IMR-90 (cell line): ENCODE measurements at regions not wholly inside any gene's neighbourhood (a gene's known extent, or its start where the extent isn't known, plus 50 kb on each side); places are given as distances from the start of the nearest gene placed in this dataset.

Experiments used
- ATAC-seq: fragments of 200-7000 bp; cut with Tn5 transposase; 2 replicates; pipeline ENCODE4 v1.9.1; 2020; ENCODE audit warnings: low read depth, mild to moderate bottlenecking, moderate library complexity
- BruUV-seq: library from RNA; stranded (reverse); fragments of 400-500 nt; replicated peaks from 2 replicates; lab custom pipeline; 2021; lab: Mats Ljungman, UMichigan
- CTCF ChIA-PET: fragments of 300-600 bp; formaldehyde crosslinking; extraction: SDS; loops from one replicate; lab custom pipeline; 2021; ENCODE audit warnings: antibody characterized with exemption; lab: Yijun Ruan, JAX
- POLR2A ChIA-PET: fragments of 300-600 bp; sonication (Branson Sonifier 250); formaldehyde crosslinking; loops from one replicate; lab custom pipeline; 2022; ENCODE audit warnings: antibody characterized with exemption; ENCODE audit not compliant: unreplicated experiment; lab: Charles Lee
- DNase-seq: peaks from one replicate; pipeline ENCODE4 v3.0.0; 2013
- H2AFZ ChIP-seq: replicated peaks from 2 replicates; pipeline ENCODE3; 2013; ENCODE audit warnings: low read length, mild to moderate bottlenecking; ENCODE audit not compliant: poor library complexity
- H2AK5ac ChIP-seq: 2 replicates; pipeline ENCODE4 v1.6.1; 2013; ENCODE audit warnings: low read depth, low read length, inconsistent platforms
- H2AK9ac ChIP-seq: replicated peaks from 2 replicates; pipeline ENCODE3; 2013; ENCODE audit warnings: mild to moderate bottlenecking, low read depth, low read length, moderate library complexity; ENCODE audit not compliant: poor library complexity
- H2BK120ac ChIP-seq: 2 replicates; pipeline ENCODE4 v1.6.1; 2013; ENCODE audit warnings: low read depth, low read length, inconsistent platforms
- H2BK15ac ChIP-seq: 3 replicates; pipeline ENCODE4 v1.6.1; 2013; ENCODE audit warnings: low read depth, low read length, inconsistent platforms
- H2BK20ac ChIP-seq: 2 replicates; pipeline ENCODE4 v1.6.1; 2013; ENCODE audit warnings: low read depth, mild to moderate bottlenecking, inconsistent platforms, low read length, moderate library complexity
- H2BK5ac ChIP-seq: 2 replicates; pipeline ENCODE4 v1.6.1; 2013; ENCODE audit warnings: mild to moderate bottlenecking, low read depth, low read length, inconsistent platforms; ENCODE audit not compliant: poor library complexity, severe bottlenecking
- H3K14ac ChIP-seq: replicated peaks from 2 replicates; pipeline ENCODE4 v1.6.1; 2013; ENCODE audit warnings: low read depth, low read length, inconsistent platforms
- H3K18ac ChIP-seq: 2 replicates; pipeline ENCODE4 v1.6.1; 2013; ENCODE audit warnings: low read depth, low read length, control low read depth
- H3K23ac ChIP-seq: 2 replicates; pipeline ENCODE4 v1.6.1; 2013; ENCODE audit warnings: low read depth, low read length, inconsistent platforms
- H3K27ac ChIP-seq: 2 replicates; pipeline ENCODE4 v1.5.1; 2013; ENCODE audit warnings: mild to moderate bottlenecking, control low read depth, low read length; ENCODE audit not compliant: insufficient read depth
- H3K27me3 ChIP-seq: 2 replicates; pipeline ENCODE4 v1.6.1; 2013; ENCODE audit warnings: low read length; ENCODE audit not compliant: control insufficient read depth, insufficient read depth
- H3K36me3 ChIP-seq: 2 replicates; pipeline ENCODE4 v1.6.1; 2013; ENCODE audit warnings: low read length, mixed read lengths; ENCODE audit not compliant: control insufficient read depth, insufficient read depth
- H3K4ac ChIP-seq: 2 replicates; pipeline ENCODE4 v1.6.1; 2013; ENCODE audit warnings: low read depth, low read length, inconsistent platforms
- H3K4me1 ChIP-seq: 2 replicates; pipeline ENCODE4 v1.6.1; 2013; ENCODE audit warnings: low read length, mixed read lengths; ENCODE audit not compliant: control insufficient read depth, insufficient read depth
- H3K4me2 ChIP-seq: 2 replicates; pipeline ENCODE4 v1.6.1; 2013; ENCODE audit warnings: low read depth, mild to moderate bottlenecking, control low read depth, low read length, moderate library complexity
- H3K4me3 ChIP-seq: 2 replicates; pipeline ENCODE4 v1.5.1; 2013; ENCODE audit warnings: low read depth, mild to moderate bottlenecking, control low read depth, low read length, moderate library complexity; ENCODE audit not compliant: insufficient read depth
- H3K56ac ChIP-seq: 2 replicates; pipeline ENCODE4 v1.6.1; 2013; ENCODE audit warnings: low read length, inconsistent platforms; ENCODE audit not compliant: insufficient read depth; ENCODE audit errors: extremely low read depth
- H3K79me1 ChIP-seq, 2 experiments: 2 replicates each; pipeline ENCODE4 v1.6.1; 2013; ENCODE audit warnings: low read length in 2 of 2, inconsistent platforms in 1 of 2, low read depth in 1 of 2
- H3K9ac ChIP-seq: 2 replicates; pipeline ENCODE4 v1.6.1; 2013; ENCODE audit warnings: low read depth, low read length, control low read depth
- H3K9me1 ChIP-seq: 2 replicates; pipeline ENCODE4 v1.6.1; 2013; ENCODE audit warnings: low read length, inconsistent platforms; ENCODE audit not compliant: insufficient read depth
- H3K9me3 ChIP-seq: 2 replicates; pipeline ENCODE4 v1.6.1; 2013; ENCODE audit warnings: low read length; ENCODE audit not compliant: control insufficient read depth, insufficient read depth
- H4K20me1 ChIP-seq: 2 replicates; pipeline ENCODE4 v1.6.1; 2013; ENCODE audit warnings: low read length, inconsistent platforms; ENCODE audit not compliant: insufficient read depth
- H4K5ac ChIP-seq: 2 replicates; pipeline ENCODE4 v1.6.1; 2013; ENCODE audit warnings: mild to moderate bottlenecking, low read depth, low read length, control low read depth
- H4K8ac ChIP-seq, 2 experiments: 2 replicates each; pipeline ENCODE4 v1.6.1; 2013; ENCODE audit warnings: low read depth in 2 of 2, low read length in 2 of 2, control low read depth in 1 of 2, inconsistent platforms in 1 of 2
- H4K91ac ChIP-seq: 2 replicates; pipeline ENCODE4 v1.6.1; 2013; ENCODE audit warnings: low read depth, low read length, inconsistent platforms; ENCODE audit not compliant: insufficient read depth
- BHLHE40 ChIP-seq: fragments of 150-350 bp; IDR thresholded peaks from 2 replicates; pipeline ENCODE4 v1.6.1; 2016; ENCODE audit warnings: mild to moderate bottlenecking, low read depth, low read length
- CEBPB ChIP-seq: IDR thresholded peaks from 2 replicates; pipeline ENCODE4 v1.6.1; 2012; ENCODE audit warnings: low read depth, low read length, improper control_type of control experiment
- CHD1 ChIP-seq: IDR thresholded peaks from 2 replicates; pipeline ENCODE4 v1.6.1; 2012; ENCODE audit warnings: low read depth, low read length, improper control_type of control experiment
- FOS ChIP-seq: fragments of 150-350 bp; IDR thresholded peaks from 2 replicates; pipeline ENCODE4 v1.6.1; 2016; ENCODE audit warnings: low read depth, low read length
- MAFK ChIP-seq: IDR thresholded peaks from 2 replicates; pipeline ENCODE4 v1.6.1; 2012; ENCODE audit warnings: low read depth, low read length, improper control_type of control experiment
- NFE2L2 ChIP-seq: fragments of 150-350 bp; IDR thresholded peaks from 2 replicates; pipeline ENCODE4 v1.6.1; 2016; ENCODE audit warnings: low read depth, mild to moderate bottlenecking, low read length
- POLR2A ChIP-seq: IDR thresholded peaks from 2 replicates; pipeline ENCODE4 v1.6.1; 2012; ENCODE audit warnings: mild to moderate bottlenecking, low read depth, low read length
- RAD21 ChIP-seq: IDR thresholded peaks from 2 replicates; pipeline ENCODE4 v1.6.1; 2012; ENCODE audit warnings: low read length, improper control_type of control experiment
- RFX5 ChIP-seq: IDR thresholded peaks from 2 replicates; pipeline ENCODE4 v1.8.0; 2012; ENCODE audit warnings: low read depth, mild to moderate bottlenecking, low read length, moderate library complexity
- SMC3 ChIP-seq: fragments of 150-350 bp; IDR thresholded peaks from 2 replicates; pipeline ENCODE4 v1.6.1; 2016; ENCODE audit warnings: low read depth, mild to moderate bottlenecking, antibody characterized with exemption, low read length, moderate library complexity
- WGBS, 2 experiments: methylation state at CpG; one replicate each; pipeline versions ENCODE4 v1.1.5 to v1.1.7; 2013; ENCODE audit warnings: missing lambda C conversion rate in 2 of 2; ENCODE audit not compliant: insufficient read length in 1 of 2; ENCODE audit errors: extremely low coverage in 2 of 2; 5-methylcytosine and 5-hydroxymethylcytosine counted together
- dilution Hi-C: fragments of 300-500 bp; cut with HindIII; formaldehyde crosslinking; loops from one replicate; pipeline ENCODE4 v1.14.3; 2018; ENCODE audit warnings: low sequenced_read_pairs; ENCODE audit not compliant: unreplicated experiment
- in situ Hi-C: fragments of 300-500 bp; cut with MboI; formaldehyde crosslinking; loops from 3 replicates; pipeline ENCODE4 v1.14.3; 2019; ENCODE audit warnings: low sequenced_read_pairs, inconsistent platforms, mixed read lengths
- intact Hi-C: fragments of 100-400 bp; cut with micrococcal nuclease; formaldehyde crosslinking; loops from 2 replicates; pipeline ENCODE4 v1.10.0; 2022
- TF ChIP-seq, protein P1 (sequence below): conservative IDR thresholded peaks from 2 replicates; pipeline ENCODE4 v1.5.1; 2012; ENCODE audit warnings: mild to moderate bottlenecking, low read depth, low read length, improper control_type of control experiment
- TF ChIP-seq, protein P2 (sequence below): fragments of 150-350 bp; IDR thresholded peaks from 2 replicates; pipeline ENCODE4 v1.6.1; 2017; ENCODE audit warnings: mild to moderate bottlenecking, antibody characterized with exemption, low read length, low read depth

DNA sequence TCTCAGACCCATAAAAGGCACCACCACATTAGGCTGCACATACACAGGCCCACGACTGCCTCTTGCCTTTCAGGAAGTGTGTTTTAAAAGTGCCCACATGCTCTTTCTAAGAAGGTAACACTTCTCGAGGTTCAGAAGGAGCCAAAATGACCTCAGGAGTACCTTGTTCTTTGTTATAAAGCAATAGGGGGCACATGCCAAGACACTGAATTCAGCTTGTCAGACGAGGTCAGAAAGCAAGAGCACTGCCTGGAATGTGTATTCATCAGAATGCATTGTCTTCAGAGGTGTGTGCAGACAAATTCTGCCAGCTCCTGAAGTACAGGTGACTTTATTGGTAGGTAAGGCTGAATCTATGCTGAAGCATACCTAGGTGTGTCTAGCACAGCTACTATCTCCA lies 114.5 kb upstream of the IRX1 start:
- no peak overlapping the region for H4K91ac ChIP-seq
- H3K4me3 ChIP-seq, result no peak overlapping the region
- peaks cover 15% of the 10 kb centered on the region for H3K9me3 ChIP-seq
- H3K23ac ChIP-seq, result no peak overlapping the region
- no peaks in the 10 kb centered on the region for H3K79me1 ChIP-seq
- H2BK5ac ChIP-seq, result no peak overlapping the region
- dilution Hi-C loops, result no loop called here
- no peaks in the 10 kb centered on the region for H3K27me3 ChIP-seq
- H3K4me2 ChIP-seq, result no peak overlapping the region
- no peak overlapping the region for H3K4ac ChIP-seq
- ChIA-PET POLR2A (no interaction called here), CTCF (no interaction called here)
- no peak overlapping the region for H3K27ac ChIP-seq
- H2BK120ac ChIP-seq, result no peak overlapping the region
- H3K9me1 ChIP-seq, result no peaks in the 10 kb centered on the region
- 0% methylated on average over 1 of the region's 3 CpGs; no CpG with 5 or more reads in 1 of the 2 experiments for WGBS, 2 experiments
- no peaks in the 10 kb centered on the region for H3K36me3 ChIP-seq
- H2BK20ac ChIP-seq, result no peak overlapping the region
- ATAC-seq (no peak), DNase-seq (no peak)
- no peak overlapping the region for H4K8ac ChIP-seq
- H4K20me1 ChIP-seq, result no peaks in the 10 kb centered on the region
- H3K4me1 ChIP-seq, result no peaks in the 10 kb centered on the region
- H2AK5ac ChIP-seq, result no peak overlapping the region
- H3K9ac ChIP-seq, result no peak overlapping the region
- no peak overlapping the region for H2AK9ac ChIP-seq
- TF ChIP-seq RAD21, result no peak
- TF ChIP-seq, protein P1, sequence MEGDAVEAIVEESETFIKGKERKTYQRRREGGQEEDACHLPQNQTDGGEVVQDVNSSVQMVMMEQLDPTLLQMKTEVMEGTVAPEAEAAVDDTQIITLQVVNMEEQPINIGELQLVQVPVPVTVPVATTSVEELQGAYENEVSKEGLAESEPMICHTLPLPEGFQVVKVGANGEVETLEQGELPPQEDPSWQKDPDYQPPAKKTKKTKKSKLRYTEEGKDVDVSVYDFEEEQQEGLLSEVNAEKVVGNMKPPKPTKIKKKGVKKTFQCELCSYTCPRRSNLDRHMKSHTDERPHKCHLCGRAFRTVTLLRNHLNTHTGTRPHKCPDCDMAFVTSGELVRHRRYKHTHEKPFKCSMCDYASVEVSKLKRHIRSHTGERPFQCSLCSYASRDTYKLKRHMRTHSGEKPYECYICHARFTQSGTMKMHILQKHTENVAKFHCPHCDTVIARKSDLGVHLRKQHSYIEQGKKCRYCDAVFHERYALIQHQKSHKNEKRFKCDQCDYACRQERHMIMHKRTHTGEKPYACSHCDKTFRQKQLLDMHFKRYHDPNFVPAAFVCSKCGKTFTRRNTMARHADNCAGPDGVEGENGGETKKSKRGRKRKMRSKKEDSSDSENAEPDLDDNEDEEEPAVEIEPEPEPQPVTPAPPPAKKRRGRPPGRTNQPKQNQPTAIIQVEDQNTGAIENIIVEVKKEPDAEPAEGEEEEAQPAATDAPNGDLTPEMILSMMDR, result no peak
- TF ChIP-seq, protein P2, sequence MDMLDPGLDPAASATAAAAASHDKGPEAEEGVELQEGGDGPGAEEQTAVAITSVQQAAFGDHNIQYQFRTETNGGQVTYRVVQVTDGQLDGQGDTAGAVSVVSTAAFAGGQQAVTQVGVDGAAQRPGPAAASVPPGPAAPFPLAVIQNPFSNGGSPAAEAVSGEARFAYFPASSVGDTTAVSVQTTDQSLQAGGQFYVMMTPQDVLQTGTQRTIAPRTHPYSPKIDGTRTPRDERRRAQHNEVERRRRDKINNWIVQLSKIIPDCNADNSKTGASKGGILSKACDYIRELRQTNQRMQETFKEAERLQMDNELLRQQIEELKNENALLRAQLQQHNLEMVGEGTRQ, result no peak
- no peak for TF ChIP-seq CHD1
- TF ChIP-seq RFX5, result no peak
- no peak for TF ChIP-seq MAFK
- TF ChIP-seq CEBPB, result no peak
- no peak for TF ChIP-seq FOS
- TF ChIP-seq SMC3, result no peak
- TF ChIP-seq NFE2L2, result no peak
- no peak for TF ChIP-seq BHLHE40
- TF ChIP-seq POLR2A, result no peak
- in situ Hi-C loops, result no loop called here
- H3K14ac ChIP-seq, result no peak overlapping the region
- H4K5ac ChIP-seq, result no peak overlapping the region
- intact Hi-C loops, result no loop called here
- no peak overlapping the region for H3K18ac ChIP-seq
- BruUV-seq, result no TSS peak
- no peak overlapping the region for H2AFZ ChIP-seq
- no peak overlapping the region for H3K56ac ChIP-seq
- H2BK15ac ChIP-seq, result no peak overlapping the region
